SH-SY5Y (cell line): ENCODE measurements at regions not wholly inside any gene's neighbourhood (a gene's known extent, or its start where the extent isn't known, plus 50 kb on each side); places are given as distances from the start of the nearest gene placed in this dataset.

Experiments
- GATA2 ChIP-seq: IDR thresholded peaks from 2 replicates; pipeline ENCODE4 v1.6.1; 2011; ENCODE audit warnings: mild to moderate bottlenecking, low read depth, low read length
- GATA3 ChIP-seq: IDR thresholded peaks from 2 replicates; pipeline ENCODE4 v1.6.1; 2011; ENCODE audit warnings: low read depth, mild to moderate bottlenecking, low read length, moderate library complexity

- TF ChIP-seq GATA2 (no peak), GATA3 (no peak)
These were observed 73.9 kb upstream of the C16orf82 start for GRCh38 chr16:26992666-26993349.
